Retinal pigment epithelial cell (primary cell): ENCODE measurements at regions not wholly inside any gene's neighbourhood (a gene's known extent, or its start where the extent isn't known, plus 50 kb on each side); places are given as distances from the start of the nearest gene placed in this dataset.
A peak's percentile ranks its signal among the peaks of the same experiment; 100 is the strongest.
"Not testable (repeated sequence)": the region's sequence is repeated elsewhere in the genome, so short reads cannot be mapped to it uniquely, and the experiment has no call there.

ENCODE experiments used
- DNase-seq: peaks from one replicate; pipeline ENCODE4 v3.0.0-alpha.2; 2010; ENCODE audit warnings: low read depth
- H3K4me3 ChIP-seq: 2 replicates; pipeline ENCODE4 v1.5.1; 2011; ENCODE audit warnings: mild to moderate bottlenecking, low read length, control low read depth, moderate library complexity
- CTCF ChIP-seq: conservative IDR thresholded peaks from 2 replicates; pipeline ENCODE4 v1.5.1; 2011; ENCODE audit warnings: low read depth, low read length, control low read depth, inconsistent platforms

DNA sequence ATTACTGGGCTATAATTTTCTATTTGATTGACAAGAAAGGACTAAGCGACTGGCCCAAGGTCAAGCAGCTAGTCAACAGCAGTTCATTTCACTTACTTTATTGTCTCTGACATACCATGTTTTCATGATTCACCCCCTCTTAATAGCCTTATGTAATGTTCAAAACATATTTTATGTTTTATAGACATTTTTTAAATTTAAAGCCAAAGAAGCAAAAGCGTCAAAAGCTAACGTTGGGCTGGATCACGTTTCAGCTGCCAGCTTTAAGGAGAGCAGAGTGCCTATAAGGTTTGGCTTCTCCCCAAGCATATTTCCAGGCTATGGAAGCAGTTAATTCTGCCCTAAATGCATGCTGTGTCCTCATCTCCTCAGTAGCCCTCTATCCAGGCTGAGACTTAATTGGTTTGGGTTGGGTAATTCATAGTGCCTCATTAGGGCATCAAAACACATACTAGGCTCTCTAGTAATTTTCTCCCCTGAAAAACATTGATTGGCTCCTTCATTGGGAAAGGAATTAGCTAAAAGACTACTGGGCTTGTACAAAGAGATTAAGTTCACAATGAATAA, 94.8 kb upstream of the CREB1 start:
- no peak for DNase-seq

GRCh38 chr2:207437136-207437523, 92.6 kb upstream of the CREB1 start:
- no peak overlapping the region for H3K4me3 ChIP-seq
- DNase-seq, result no peak
- no peak for TF ChIP-seq CTCF

More for the DNA sequence above, 94.8 kb upstream of the CREB1 start:
- no peak for TF ChIP-seq CTCF
- H3K4me3 ChIP-seq, result no peak overlapping the region

DNA sequence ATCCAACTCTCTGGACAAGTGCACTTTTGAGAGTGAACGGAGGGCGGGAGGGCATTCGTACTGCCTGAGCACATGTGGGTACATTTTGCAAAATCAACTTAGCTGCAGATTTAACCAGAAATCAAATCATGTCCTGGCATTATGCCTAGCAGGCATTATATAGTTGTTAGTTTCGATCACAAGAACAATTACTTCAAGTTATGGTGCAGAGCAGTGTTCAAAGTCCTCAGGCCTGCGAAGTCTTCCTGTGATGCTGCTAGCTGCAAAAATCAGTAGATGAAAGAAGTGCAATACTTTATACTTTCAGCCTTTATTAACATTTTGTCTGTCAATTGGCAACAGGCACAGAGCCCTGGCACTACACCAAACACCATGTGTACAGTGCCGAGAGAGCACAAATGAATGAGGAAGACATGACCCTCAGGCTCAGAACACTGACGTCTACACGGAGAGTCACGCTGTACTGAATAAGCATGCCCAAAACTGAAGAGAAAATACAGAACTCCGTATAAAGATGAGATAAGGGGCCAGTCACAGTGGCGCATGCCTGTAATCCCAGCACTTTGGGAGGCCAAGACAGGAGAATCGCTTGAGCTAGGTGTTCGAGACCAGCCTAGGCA, 92.1 kb upstream of the CREB1 start:
- no peak overlapping the region for H3K4me3 ChIP-seq
- TF ChIP-seq CTCF, result no peak
- peak; percentile 33 for DNase-seq

- no peak for DNase-seq
- no peak for TF ChIP-seq CTCF
- H3K4me3 ChIP-seq, result no peak overlapping the region
Observed at GRCh38 chr2:207438414-207439126, 91.2 kb upstream of the CREB1 start.

- H3K4me3 ChIP-seq, DNase-seq: not testable (repeated sequence)
Observed at GRCh38 chr2:207439881-207440280, 89.9 kb upstream of the CREB1 start.

DNA sequence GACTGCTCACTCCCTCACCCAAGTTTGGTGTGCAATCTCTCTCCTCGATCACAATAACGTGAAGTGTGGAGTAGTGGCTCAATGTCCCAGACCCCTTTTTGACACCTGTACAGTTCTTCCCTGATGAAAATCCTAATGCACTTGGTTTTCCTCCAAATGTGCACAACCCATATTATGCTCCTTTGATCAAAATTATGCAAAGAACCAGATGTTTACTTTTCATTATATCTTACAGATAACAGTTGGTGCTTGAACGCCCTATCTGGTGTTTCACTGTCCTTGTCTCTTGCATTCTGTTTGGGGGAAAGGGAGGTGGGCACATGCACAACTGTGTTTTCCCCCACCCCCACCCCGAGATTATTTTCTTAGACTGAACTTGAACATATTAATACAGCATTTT, 85.0 kb upstream of the CREB1 start:
- H3K4me3 ChIP-seq, result no peak overlapping the region
- TF ChIP-seq CTCF, result no peak

GRCh38 chr2:207446653-207447052, 83.1 kb upstream of the CREB1 start:
- no peak overlapping the region for H3K4me3 ChIP-seq
- no peak for DNase-seq
- no peak for TF ChIP-seq CTCF

More for the DNA sequence above, 85.0 kb upstream of the CREB1 start:
- no peak for DNase-seq
